ENCODE measurements at regions not wholly inside any gene's neighbourhood (a gene's known extent, or its start where the extent isn't known, plus 50 kb on each side); places are given as distances from the start of the nearest gene placed in this dataset.

- no peak for TF ChIP-seq CTCF (IDR thresholded peaks at IDR 0.05)
- no peak for TF ChIP-seq POLR2AphosphoS5 (IDR thresholded peaks at IDR 0.05)
- no peak for TF ChIP-seq POLR2A (IDR thresholded peaks at IDR 0.05)
These were observed 67.1 kb upstream of the GRAMD1B start for GRCh38 chr11:123362941-123363340.

All from upper lobe of left lung (tissue), 4 donors.